GM12878 (cell line): ENCODE measurements at regions not wholly inside any gene's neighbourhood (a gene's known extent, or its start where the extent isn't known, plus 50 kb on each side); places are given as distances from the start of the nearest gene placed in this dataset.

Source experiments
- ATAC-seq: fragments of 200-7000 bp; cut with Tn5 transposase; 3 replicates; pipeline ENCODE4 v1.9.1; 2020; ENCODE audit warnings: mild to moderate bottlenecking, moderate library complexity
- BruUV-seq: library from RNA; stranded (reverse); fragments of 400-500 nt; replicated peaks from 2 replicates; lab custom pipeline; 2021; lab: Mats Ljungman, UMichigan
- CTCF ChIA-PET: fragments of 300-600 bp; sonication (Branson Sonifier 250); formaldehyde crosslinking; extraction: SDS; loops from one replicate; lab custom pipeline; 2021; ENCODE audit warnings: inconsistent platforms; lab: Yijun Ruan, JAX
- POLR2A ChIA-PET: fragments of 350-600 bp; formaldehyde crosslinking; extraction: SDS; loops from one replicate; lab custom pipeline; 2021; ENCODE audit warnings: inconsistent platforms; lab: Charles Lee
- RAD21 ChIA-PET: fragments of 300-600 bp; sonication (Branson Sonifier 250); formaldehyde crosslinking; loops from one replicate; lab custom pipeline; 2023; ENCODE audit warnings: antibody characterized with exemption; ENCODE audit not compliant: unreplicated experiment; lab: Charles Lee
- SMC1A ChIA-PET: fragments of 300-600 bp; sonication (Branson Sonifier 250); formaldehyde crosslinking; loops from one replicate; lab custom pipeline; 2023; ENCODE audit not compliant: unreplicated experiment, uncharacterized antibody; lab: Charles Lee
- DNase-seq: peaks from one replicate; pipeline ENCODE4 v3.0.0-alpha.2; 2011; ENCODE audit warnings: low read depth, low spot score
- FAIRE-seq: peaks from 3 replicates; lab custom pipeline; 2011; peaks lifted over from hg19 to GRCh38; lab: Jason Lieb, UNC
- H2AFZ ChIP-seq: 2 replicates; pipeline ENCODE4 v1.6.0; 2011; ENCODE audit warnings: low read depth, low read length, control low read depth; ENCODE audit not compliant: control insufficient read depth
- H3K27ac ChIP-seq: 2 replicates; pipeline ENCODE4 v1.5.1; 2011; ENCODE audit warnings: control low read depth; ENCODE audit not compliant: control insufficient read depth, insufficient read depth
- H3K27me3 ChIP-seq, 2 experiments: replicated peaks in 1 of 2; 2 replicates each; pipeline versions ENCODE4 v1.6.0 to v1.6.1; 2011; ENCODE audit warnings: low read length in 1 of 2; ENCODE audit not compliant: control insufficient read depth in 2 of 2, insufficient read depth in 2 of 2
- H3K36me3 ChIP-seq, 2 experiments: 2 replicates each; pipeline ENCODE4 v1.5.1; 2011; ENCODE audit warnings: low read length in 1 of 2; ENCODE audit not compliant: control insufficient read depth in 2 of 2, insufficient read depth in 2 of 2
- H3K4me1 ChIP-seq: 2 replicates; pipeline ENCODE4 v1.6.1; 2011; ENCODE audit warnings: mild to moderate bottlenecking, low read length, moderate library complexity, mixed read lengths; ENCODE audit not compliant: control insufficient read depth, insufficient read depth
- H3K4me2 ChIP-seq: 2 replicates; pipeline ENCODE4 v1.6.0; 2011; ENCODE audit warnings: control low read depth; ENCODE audit not compliant: control insufficient read depth, insufficient read depth
- H3K4me3 ChIP-seq: fragments of 200-600 bp; sonication (generic); 2 replicates; pipeline ENCODE4 v1.5.1; 2016
- H3K79me2 ChIP-seq: 2 replicates; pipeline ENCODE4 v1.6.0; 2011; ENCODE audit warnings: low read length; ENCODE audit not compliant: control insufficient read depth, insufficient read depth
- H3K9ac ChIP-seq: 2 replicates; pipeline ENCODE4 v1.8.0; 2011; ENCODE audit warnings: low read length, control low read depth, mixed read lengths; ENCODE audit not compliant: control insufficient read depth, insufficient read depth
- H3K9me3 ChIP-seq: replicated peaks from 3 replicates; pipeline ENCODE4 v1.5.1; 2011; ENCODE audit warnings: mild to moderate bottlenecking, low read length; ENCODE audit not compliant: control insufficient read depth, insufficient read depth
- H4K20me1 ChIP-seq: 2 replicates; pipeline ENCODE4 v1.6.0; 2011; ENCODE audit not compliant: control insufficient read depth, insufficient read depth
- BACH1 ChIP-seq: fragments of 450-650 bp; IDR thresholded peaks from 2 replicates; pipeline ENCODE4 v1.6.1; 2017; ENCODE audit warnings: mild to moderate bottlenecking, borderline replicate concordance
- CBX5 ChIP-seq: sonication (generic); IDR thresholded peaks from 2 replicates; pipeline ENCODE4 v1.6.1; 2016; ENCODE audit warnings: low read depth, moderate library complexity, mild to moderate bottlenecking, inconsistent platforms
- CREM ChIP-seq: IDR thresholded peaks from 2 replicates; pipeline ENCODE4 v1.6.1; 2014; ENCODE audit warnings: antibody characterized with exemption, low read depth
- CUX1 ChIP-seq: IDR thresholded peaks from 2 replicates; pipeline ENCODE4 v1.6.1; 2012; ENCODE audit warnings: improper control_type of control experiment, low read depth, low read length; ENCODE audit not compliant: insufficient replicate concordance
- EED ChIP-seq: sonication (generic); IDR thresholded peaks from 2 replicates; pipeline ENCODE4 v1.6.1; 2016; ENCODE audit warnings: antibody characterized with exemption, low read depth
- FOS ChIP-seq: IDR thresholded peaks from 3 replicates; pipeline ENCODE4 v1.6.1; 2011; ENCODE audit warnings: borderline replicate concordance; ENCODE audit not compliant: insufficient read length; ENCODE audit errors: extremely low read depth
- FOXK2 ChIP-seq: fragments of 450-650 bp; IDR thresholded peaks from 2 replicates; pipeline ENCODE4 v1.6.1; 2017; ENCODE audit warnings: mild to moderate bottlenecking, moderate library complexity
- GABPA ChIP-seq: IDR thresholded peaks from 2 replicates; pipeline ENCODE4 v1.6.1; 2014; ENCODE audit warnings: antibody characterized with exemption, low read depth, mild to moderate bottlenecking, inconsistent platforms
- MYC ChIP-seq: IDR thresholded peaks from 2 replicates; pipeline ENCODE4 v1.6.1; 2011; ENCODE audit warnings: mild to moderate bottlenecking, low read length, moderate library complexity, inconsistent platforms; ENCODE audit not compliant: insufficient read depth, insufficient replicate concordance, insufficient read length, severe bottlenecking
- NBN ChIP-seq: fragments of 450-650 bp; IDR thresholded peaks from 2 replicates; pipeline ENCODE4 v1.6.1; 2016
- NFYA ChIP-seq: IDR thresholded peaks from 2 replicates; pipeline ENCODE4 v1.6.1; 2011; ENCODE audit warnings: low read depth, mild to moderate bottlenecking, low read length, improper control_type of control experiment, borderline replicate concordance
- RBBP5 ChIP-seq: fragments of 200-600 bp; sonication (generic); conservative IDR thresholded peaks from 2 replicates; pipeline ENCODE4 v1.6.1; 2016
- SRF ChIP-seq, 2 experiments: IDR thresholded peaks; 2 replicates each; pipeline ENCODE4 v1.6.1; 2011; ENCODE audit warnings: low read depth in 2 of 2, low read length in 2 of 2, mild to moderate bottlenecking in 1 of 2, moderate library complexity in 1 of 2
- ZBED1 ChIP-seq: IDR thresholded peaks from 2 replicates; pipeline ENCODE4 v1.6.1; 2016; ENCODE audit warnings: borderline replicate concordance
- ZNF274 ChIP-seq: IDR thresholded peaks from one replicate; pipeline ENCODE4 v1.8.0; 2011; ENCODE audit not compliant: insufficient read length, insufficient read depth
- ZSCAN29 ChIP-seq: fragments of 450-650 bp; IDR thresholded peaks from 2 replicates; pipeline ENCODE4 v1.6.1; 2017; ENCODE audit warnings: mild to moderate bottlenecking, moderate library complexity
- WGBS: methylation state at CpG from one replicate; pipeline ENCODE4 v1.1.6; 2016; ENCODE audit warnings: low lambda C conversion rate; ENCODE audit not compliant: insufficient replicate concordance, insufficient coverage; ENCODE audit errors: missing lambda C conversion rate; 5-methylcytosine and 5-hydroxymethylcytosine counted together
- in situ Hi-C: fragments of 300-500 bp; cut with MboI; formaldehyde crosslinking; loops from 9 replicates; pipeline ENCODE4 v1.14.3; 2018; ENCODE audit warnings: mixed read lengths
- intact Hi-C: fragments of 100-400 bp; cut with micrococcal nuclease; formaldehyde crosslinking; loops from one replicate; pipeline ENCODE4 v1.14.2; 2022; ENCODE audit not compliant: unreplicated experiment
- TF ChIP-seq, protein P1 (sequence below): IDR thresholded peaks from 2 replicates; pipeline ENCODE4 v1.6.1; 2012; ENCODE audit warnings: low read depth, low read length, improper control_type of control experiment

DNA sequence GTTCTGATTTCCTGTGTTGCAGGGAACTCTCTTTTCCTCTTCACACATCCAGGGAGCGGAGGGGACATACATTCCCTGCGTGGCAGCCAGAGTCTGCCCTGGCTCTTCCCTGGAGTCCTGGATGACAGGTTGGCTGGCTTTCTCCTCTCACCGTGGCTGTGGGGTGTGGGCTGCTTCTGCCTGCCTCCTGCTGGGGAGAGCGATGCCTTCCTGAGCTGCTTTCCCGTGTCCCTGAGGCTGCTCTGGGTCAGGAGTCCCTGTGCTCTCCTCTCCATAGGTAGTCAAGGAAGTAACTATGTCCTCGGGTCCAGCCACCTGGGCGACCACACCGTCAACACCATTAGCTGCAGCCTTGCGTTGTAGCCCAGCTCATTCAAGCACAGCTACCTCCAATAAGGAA is 451.7 kb downstream of the QKI start:
- no peak for TF ChIP-seq CUX1
- TF ChIP-seq, protein P1, sequence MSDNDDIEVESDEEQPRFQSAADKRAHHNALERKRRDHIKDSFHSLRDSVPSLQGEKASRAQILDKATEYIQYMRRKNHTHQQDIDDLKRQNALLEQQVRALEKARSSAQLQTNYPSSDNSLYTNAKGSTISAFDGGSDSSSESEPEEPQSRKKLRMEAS = no peak
- no peak for TF ChIP-seq RBBP5
- TF ChIP-seq BACH1 = no peak
- no peak for TF ChIP-seq CREM
- TF ChIP-seq FOXK2 = no peak
- no peak for TF ChIP-seq ZBED1
- no peak for TF ChIP-seq CBX5
- TF ChIP-seq ZSCAN29 = no peak
- no peak for TF ChIP-seq FOS
- TF ChIP-seq SRF (IDR thresholded peaks at IDR 0.05; ENCODE audit: low read depth in 2 of 2, low read length in 2 of 2) = no peak
- TF ChIP-seq MYC = no peak
- no peak for TF ChIP-seq NBN
- no peak for TF ChIP-seq EED
- no peak for TF ChIP-seq ZNF274
- no peak for TF ChIP-seq GABPA
- TF ChIP-seq NFYA = no peak
- FAIRE-seq = no peak

More for the DNA sequence above, 451.7 kb downstream of the QKI start:
- Histone ChIP-seq H3K79me2 (no peaks in the 10 kb centered on the region), H3K27me3 (no peaks in the 10 kb centered on the region), H3K9ac (no peak overlapping the region), H2AFZ (no peak overlapping the region), H3K9me3 (no peaks in the 10 kb centered on the region), H3K36me3 (no peaks in the 10 kb centered on the region), H3K4me1 (no peaks in the 10 kb centered on the region), H4K20me1 (no peaks in the 10 kb centered on the region), H3K4me2 (no peak overlapping the region), H3K4me3 (no peak overlapping the region), H3K27ac (no peak overlapping the region)
- ChIA-PET SMC1A (no interaction called here), POLR2A (no interaction called here), RAD21 (no interaction called here), CTCF (no interaction called here)
- in situ Hi-C loops = no loop called here
- intact Hi-C loops = no loop called here
- no TSS peak for BruUV-seq
- ATAC-seq (no peak), DNase-seq (no peak)
- WGBS = 52% methylated on average over 9 of the region's 9 CpGs
